ENCODE measurements at regions not wholly inside any gene's neighbourhood (a gene's known extent, or its start where the extent isn't known, plus 50 kb on each side); places are given as distances from the start of the nearest gene placed in this dataset.

DNA sequence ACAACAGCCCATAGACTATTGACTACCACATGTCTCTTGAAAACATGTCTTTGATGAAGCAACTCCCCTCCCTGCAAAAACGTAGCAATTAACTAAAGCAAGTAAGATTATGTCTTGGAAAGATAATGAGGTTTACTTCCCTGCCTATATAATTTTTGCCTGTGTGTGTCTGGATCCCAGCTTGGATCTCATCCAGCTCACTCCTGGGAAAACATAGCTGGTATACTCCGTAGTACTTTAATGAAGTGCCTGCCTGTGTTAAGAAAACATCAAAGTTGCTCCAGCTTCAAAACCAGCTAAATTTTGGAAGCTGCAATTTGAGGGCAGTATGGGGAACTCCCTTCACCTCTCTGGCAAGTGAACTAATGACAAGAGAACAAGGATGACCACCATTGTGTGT is 182.6 kb upstream of the C9orf72 start:
- Histone ChIP-seq H3K27me3 (ENCODE audit: insufficient read depth, low read length) (no peaks in the 10 kb centered on the region), H3K4me1 (ENCODE audit: insufficient read depth, low read length, severe bottlenecking) (no peaks in the 10 kb centered on the region), H3K9me2 (ENCODE audit: low read depth, low read length) (no peaks in the 10 kb centered on the region), H3K36me3 (ENCODE audit: insufficient read depth, low read length) (no peaks in the 10 kb centered on the region), H3K9ac (ENCODE audit: low read length) (no peak overlapping the region), H4K20me1 (ENCODE audit: insufficient read depth, low read length) (no peaks in the 10 kb centered on the region), H3K79me2 (ENCODE audit: insufficient read depth, low read length) (no peaks in the 10 kb centered on the region), H3K4me2 (ENCODE audit: low read length) (no peak overlapping the region), H3F3A (ENCODE audit: insufficient read depth, low read length) (no peaks in the 10 kb centered on the region), H2AFZ (ENCODE audit: low read length) (no peak overlapping the region), H3K27ac (ENCODE audit: low read depth, low read length, poor library complexity, severe bottlenecking) (no peak overlapping the region), H3K9me3 (ENCODE audit: low read length) (no peaks in the 10 kb centered on the region), H3K4me3 (ENCODE audit: low read depth, low read length, poor library complexity, severe bottlenecking) (no peak overlapping the region)
- TF ChIP-seq, protein P1, sequence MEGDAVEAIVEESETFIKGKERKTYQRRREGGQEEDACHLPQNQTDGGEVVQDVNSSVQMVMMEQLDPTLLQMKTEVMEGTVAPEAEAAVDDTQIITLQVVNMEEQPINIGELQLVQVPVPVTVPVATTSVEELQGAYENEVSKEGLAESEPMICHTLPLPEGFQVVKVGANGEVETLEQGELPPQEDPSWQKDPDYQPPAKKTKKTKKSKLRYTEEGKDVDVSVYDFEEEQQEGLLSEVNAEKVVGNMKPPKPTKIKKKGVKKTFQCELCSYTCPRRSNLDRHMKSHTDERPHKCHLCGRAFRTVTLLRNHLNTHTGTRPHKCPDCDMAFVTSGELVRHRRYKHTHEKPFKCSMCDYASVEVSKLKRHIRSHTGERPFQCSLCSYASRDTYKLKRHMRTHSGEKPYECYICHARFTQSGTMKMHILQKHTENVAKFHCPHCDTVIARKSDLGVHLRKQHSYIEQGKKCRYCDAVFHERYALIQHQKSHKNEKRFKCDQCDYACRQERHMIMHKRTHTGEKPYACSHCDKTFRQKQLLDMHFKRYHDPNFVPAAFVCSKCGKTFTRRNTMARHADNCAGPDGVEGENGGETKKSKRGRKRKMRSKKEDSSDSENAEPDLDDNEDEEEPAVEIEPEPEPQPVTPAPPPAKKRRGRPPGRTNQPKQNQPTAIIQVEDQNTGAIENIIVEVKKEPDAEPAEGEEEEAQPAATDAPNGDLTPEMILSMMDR (IDR thresholded peaks at IDR 0.05; ENCODE audit: low read length), result no peak
- no peak for TF ChIP-seq EZH2 (IDR thresholded peaks at IDR 0.05; ENCODE audit: borderline replicate concordance, low read length)

DNA sequence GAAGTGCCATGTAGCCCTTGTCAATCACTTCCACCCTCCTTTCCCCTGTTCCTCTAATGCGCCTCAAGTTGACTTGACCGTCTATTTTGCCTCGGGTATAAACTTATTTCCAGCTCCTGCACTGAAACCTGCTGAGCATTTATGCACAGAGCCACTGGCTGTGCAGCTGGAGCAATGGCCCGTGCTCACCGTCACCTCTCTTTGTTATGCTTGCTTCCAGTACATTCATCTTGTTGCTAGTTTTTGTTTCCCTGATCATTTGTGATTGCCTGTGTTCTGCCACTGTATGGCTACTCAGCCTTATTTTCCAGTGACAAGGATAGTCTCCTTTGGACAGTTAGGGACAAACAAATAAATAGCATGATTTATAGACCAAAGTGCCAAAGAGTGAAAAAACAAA is 183.1 kb upstream of the C9orf72 start:
- no peaks in the 10 kb centered on the region for H4K20me1 ChIP-seq (ENCODE audit: insufficient read depth, low read length)
- no peak overlapping the region for H3K9ac ChIP-seq (ENCODE audit: low read length)
- no peak overlapping the region for H3K27ac ChIP-seq (ENCODE audit: low read depth, low read length, poor library complexity, severe bottlenecking)
- TF ChIP-seq, protein P1 (IDR thresholded peaks at IDR 0.05; ENCODE audit: low read length), result no peak
- TF ChIP-seq EZH2 (IDR thresholded peaks at IDR 0.05; ENCODE audit: borderline replicate concordance, low read length), result no peak
- no peak overlapping the region for H3K4me2 ChIP-seq (ENCODE audit: low read length)
- H3K4me1 ChIP-seq (ENCODE audit: insufficient read depth, low read length, severe bottlenecking), result no peaks in the 10 kb centered on the region
- no peaks in the 10 kb centered on the region for H3K27me3 ChIP-seq (ENCODE audit: insufficient read depth, low read length)
- no peaks in the 10 kb centered on the region for H3K79me2 ChIP-seq (ENCODE audit: insufficient read depth, low read length)
- no peak overlapping the region for H3K4me3 ChIP-seq (ENCODE audit: low read depth, low read length, poor library complexity, severe bottlenecking)
- H3K36me3 ChIP-seq (ENCODE audit: insufficient read depth, low read length), result no peaks in the 10 kb centered on the region
- H3F3A ChIP-seq (ENCODE audit: insufficient read depth, low read length), result no peaks in the 10 kb centered on the region
- H2AFZ ChIP-seq (ENCODE audit: low read length), result no peak overlapping the region
- no peaks in the 10 kb centered on the region for H3K9me3 ChIP-seq (ENCODE audit: low read length)
- no peaks in the 10 kb centered on the region for H3K9me2 ChIP-seq (ENCODE audit: low read depth, low read length)

DNA sequence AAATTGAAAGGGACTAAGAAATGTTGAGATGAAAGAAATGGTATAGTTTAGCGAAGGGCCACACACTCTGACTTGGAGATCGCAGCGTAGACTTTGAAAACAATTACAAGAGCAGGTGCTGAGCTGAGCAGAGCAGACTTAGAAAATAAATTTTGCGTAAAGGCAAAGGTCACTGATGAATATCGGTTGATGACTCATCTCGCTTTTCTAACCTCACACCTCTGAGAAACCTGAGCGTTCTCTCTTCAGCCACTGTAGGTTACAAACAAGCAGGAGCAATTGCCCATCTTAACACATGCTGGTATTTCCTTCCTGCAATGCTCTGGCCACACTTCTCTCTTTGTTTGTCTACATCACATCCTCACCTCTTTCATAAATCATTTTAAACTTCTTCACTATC is 190.6 kb upstream of the C9orf72 start:
- H3K9ac ChIP-seq (ENCODE audit: low read length), result no peak overlapping the region
- H4K20me1 ChIP-seq (ENCODE audit: insufficient read depth, low read length), result no peaks in the 10 kb centered on the region
- no peak overlapping the region for H3K27ac ChIP-seq (ENCODE audit: low read depth, low read length, poor library complexity, severe bottlenecking)
- H3F3A ChIP-seq (ENCODE audit: insufficient read depth, low read length), result no peaks in the 10 kb centered on the region
- H3K4me2 ChIP-seq (ENCODE audit: low read length), result no peak overlapping the region
- H2AFZ ChIP-seq (ENCODE audit: low read length), result no peak overlapping the region
- H3K79me2 ChIP-seq (ENCODE audit: insufficient read depth, low read length), result no peaks in the 10 kb centered on the region
- H3K27me3 ChIP-seq (ENCODE audit: insufficient read depth, low read length), result no peaks in the 10 kb centered on the region
- no peaks in the 10 kb centered on the region for H3K36me3 ChIP-seq (ENCODE audit: insufficient read depth, low read length)
- H3K4me3 ChIP-seq (ENCODE audit: low read depth, low read length, poor library complexity, severe bottlenecking), result no peak overlapping the region
- no peaks in the 10 kb centered on the region for H3K9me2 ChIP-seq (ENCODE audit: low read depth, low read length)
- no peak for TF ChIP-seq EZH2 (IDR thresholded peaks at IDR 0.05; ENCODE audit: borderline replicate concordance, low read length)
- TF ChIP-seq, protein P1 (IDR thresholded peaks at IDR 0.05; ENCODE audit: low read length), result no peak
- no peaks in the 10 kb centered on the region for H3K9me3 ChIP-seq (ENCODE audit: low read length)
- H3K4me1 ChIP-seq (ENCODE audit: insufficient read depth, low read length, severe bottlenecking), result no peaks in the 10 kb centered on the region
